GM12878 (cell line): ENCODE measurements at regions not wholly inside any gene's neighbourhood (a gene's known extent, or its start where the extent isn't known, plus 50 kb on each side); places are given as distances from the start of the nearest gene placed in this dataset.
"Not testable (repeated sequence)": the region's sequence is repeated elsewhere in the genome, so short reads cannot be mapped to it uniquely, and the experiment has no call there.

Experiments used
- ATAC-seq: fragments of 200-7000 bp; cut with Tn5 transposase; 3 replicates; pipeline ENCODE4 v1.9.1; 2020; ENCODE audit warnings: mild to moderate bottlenecking, moderate library complexity
- BruUV-seq: library from RNA; stranded (reverse); fragments of 400-500 nt; replicated peaks from 2 replicates; lab custom pipeline; 2021; lab: Mats Ljungman, UMichigan
- CTCF ChIA-PET: fragments of 300-600 bp; sonication (Branson Sonifier 250); formaldehyde crosslinking; extraction: SDS; loops from one replicate; lab custom pipeline; 2021; ENCODE audit warnings: inconsistent platforms; lab: Yijun Ruan, JAX
- POLR2A ChIA-PET: fragments of 350-600 bp; formaldehyde crosslinking; extraction: SDS; loops from one replicate; lab custom pipeline; 2021; ENCODE audit warnings: inconsistent platforms; lab: Charles Lee
- RAD21 ChIA-PET: fragments of 300-600 bp; sonication (Branson Sonifier 250); formaldehyde crosslinking; loops from one replicate; lab custom pipeline; 2023; ENCODE audit warnings: antibody characterized with exemption; ENCODE audit not compliant: unreplicated experiment; lab: Charles Lee
- SMC1A ChIA-PET: fragments of 300-600 bp; sonication (Branson Sonifier 250); formaldehyde crosslinking; loops from one replicate; lab custom pipeline; 2023; ENCODE audit not compliant: unreplicated experiment, uncharacterized antibody; lab: Charles Lee
- DNase-seq: peaks from one replicate; pipeline ENCODE4 v3.0.0-alpha.2; 2011; ENCODE audit warnings: low read depth, low spot score
- FAIRE-seq: peaks from 3 replicates; lab custom pipeline; 2011; peaks lifted over from hg19 to GRCh38; lab: Jason Lieb, UNC
- H2AFZ ChIP-seq: 2 replicates; pipeline ENCODE4 v1.6.0; 2011; ENCODE audit warnings: low read depth, low read length, control low read depth; ENCODE audit not compliant: control insufficient read depth
- H3K27ac ChIP-seq: 2 replicates; pipeline ENCODE4 v1.5.1; 2011; ENCODE audit warnings: control low read depth; ENCODE audit not compliant: control insufficient read depth, insufficient read depth
- H3K27me3 ChIP-seq, 2 experiments: replicated peaks in 1 of 2; 2 replicates each; pipeline versions ENCODE4 v1.6.0 to v1.6.1; 2011; ENCODE audit warnings: low read length in 1 of 2; ENCODE audit not compliant: control insufficient read depth in 2 of 2, insufficient read depth in 2 of 2
- H3K36me3 ChIP-seq, 2 experiments: 2 replicates each; pipeline ENCODE4 v1.5.1; 2011; ENCODE audit warnings: low read length in 1 of 2; ENCODE audit not compliant: control insufficient read depth in 2 of 2, insufficient read depth in 2 of 2
- H3K4me1 ChIP-seq: 2 replicates; pipeline ENCODE4 v1.6.1; 2011; ENCODE audit warnings: mild to moderate bottlenecking, low read length, moderate library complexity, mixed read lengths; ENCODE audit not compliant: control insufficient read depth, insufficient read depth
- H3K4me2 ChIP-seq: 2 replicates; pipeline ENCODE4 v1.6.0; 2011; ENCODE audit warnings: control low read depth; ENCODE audit not compliant: control insufficient read depth, insufficient read depth
- H3K4me3 ChIP-seq: fragments of 200-600 bp; sonication (generic); 2 replicates; pipeline ENCODE4 v1.5.1; 2016
- H3K79me2 ChIP-seq: 2 replicates; pipeline ENCODE4 v1.6.0; 2011; ENCODE audit warnings: low read length; ENCODE audit not compliant: control insufficient read depth, insufficient read depth
- H3K9ac ChIP-seq: 2 replicates; pipeline ENCODE4 v1.8.0; 2011; ENCODE audit warnings: low read length, control low read depth, mixed read lengths; ENCODE audit not compliant: control insufficient read depth, insufficient read depth
- H3K9me3 ChIP-seq: replicated peaks from 3 replicates; pipeline ENCODE4 v1.5.1; 2011; ENCODE audit warnings: mild to moderate bottlenecking, low read length; ENCODE audit not compliant: control insufficient read depth, insufficient read depth
- H4K20me1 ChIP-seq: 2 replicates; pipeline ENCODE4 v1.6.0; 2011; ENCODE audit not compliant: control insufficient read depth, insufficient read depth
- WGBS: methylation state at CpG from one replicate; pipeline ENCODE4 v1.1.6; 2016; ENCODE audit warnings: low lambda C conversion rate; ENCODE audit not compliant: insufficient replicate concordance, insufficient coverage; ENCODE audit errors: missing lambda C conversion rate; 5-methylcytosine and 5-hydroxymethylcytosine counted together
- in situ Hi-C: fragments of 300-500 bp; cut with MboI; formaldehyde crosslinking; loops from 9 replicates; pipeline ENCODE4 v1.14.3; 2018; ENCODE audit warnings: mixed read lengths
- intact Hi-C: fragments of 100-400 bp; cut with micrococcal nuclease; formaldehyde crosslinking; loops from one replicate; pipeline ENCODE4 v1.14.2; 2022; ENCODE audit not compliant: unreplicated experiment
- TF ChIP-seq, protein P1 (sequence below): fragments of 450-650 bp; formaldehyde crosslinking; IDR thresholded peaks from 2 replicates; pipeline ENCODE4 v1.5.0; 2022; ENCODE audit warnings: mild to moderate bottlenecking, missing genetic modification characterization

DNA sequence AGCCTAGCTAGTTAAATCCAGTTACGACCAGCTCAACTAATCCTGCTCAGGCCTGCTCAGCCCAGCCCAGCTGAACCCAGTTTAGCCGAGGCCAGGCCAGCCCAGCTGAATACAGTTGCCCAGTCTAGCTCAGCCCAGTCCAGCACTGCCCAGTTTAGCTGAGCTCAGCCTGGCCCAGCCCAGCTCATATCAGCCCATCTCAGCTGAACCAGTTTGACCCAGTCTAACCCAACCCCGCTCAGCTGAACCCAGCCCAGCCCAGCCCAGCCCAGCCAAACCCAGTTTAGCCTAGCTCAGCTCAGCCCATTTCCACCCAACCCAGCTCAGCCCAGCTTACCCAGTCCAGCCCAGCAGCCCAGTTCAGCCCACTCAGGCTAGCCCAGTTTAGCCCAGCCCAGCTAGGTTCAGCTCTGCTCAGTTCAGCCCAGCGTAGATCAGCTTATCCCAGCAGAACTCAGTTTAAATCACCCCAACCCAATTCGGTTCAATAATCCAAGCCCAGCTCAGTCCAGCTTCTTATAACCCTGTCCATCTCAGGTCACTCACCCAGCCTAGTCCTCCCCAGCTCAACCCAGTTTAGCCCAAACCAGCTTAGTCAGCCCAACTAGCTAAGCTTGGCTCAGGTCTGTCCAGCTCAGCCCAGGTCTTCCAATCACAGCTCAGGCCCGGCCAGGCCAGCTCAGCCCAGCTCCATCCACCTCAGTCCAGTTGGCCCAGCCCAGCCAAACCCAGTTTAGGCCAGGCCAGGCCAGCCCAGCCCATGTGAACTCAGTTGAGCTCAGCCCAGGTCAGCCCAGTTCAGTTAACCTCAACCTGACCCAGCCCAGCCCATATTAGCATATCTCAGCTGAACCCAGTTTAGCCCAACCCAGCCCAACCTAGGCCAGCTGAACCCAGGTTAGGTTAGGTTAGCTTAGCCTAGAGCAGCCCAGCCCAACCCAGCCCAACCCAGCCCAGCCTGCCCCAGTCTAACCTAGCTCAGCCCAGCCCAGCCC lies 76.7 kb downstream of the TMEM121 start (continued):
- TF ChIP-seq, protein P1, sequence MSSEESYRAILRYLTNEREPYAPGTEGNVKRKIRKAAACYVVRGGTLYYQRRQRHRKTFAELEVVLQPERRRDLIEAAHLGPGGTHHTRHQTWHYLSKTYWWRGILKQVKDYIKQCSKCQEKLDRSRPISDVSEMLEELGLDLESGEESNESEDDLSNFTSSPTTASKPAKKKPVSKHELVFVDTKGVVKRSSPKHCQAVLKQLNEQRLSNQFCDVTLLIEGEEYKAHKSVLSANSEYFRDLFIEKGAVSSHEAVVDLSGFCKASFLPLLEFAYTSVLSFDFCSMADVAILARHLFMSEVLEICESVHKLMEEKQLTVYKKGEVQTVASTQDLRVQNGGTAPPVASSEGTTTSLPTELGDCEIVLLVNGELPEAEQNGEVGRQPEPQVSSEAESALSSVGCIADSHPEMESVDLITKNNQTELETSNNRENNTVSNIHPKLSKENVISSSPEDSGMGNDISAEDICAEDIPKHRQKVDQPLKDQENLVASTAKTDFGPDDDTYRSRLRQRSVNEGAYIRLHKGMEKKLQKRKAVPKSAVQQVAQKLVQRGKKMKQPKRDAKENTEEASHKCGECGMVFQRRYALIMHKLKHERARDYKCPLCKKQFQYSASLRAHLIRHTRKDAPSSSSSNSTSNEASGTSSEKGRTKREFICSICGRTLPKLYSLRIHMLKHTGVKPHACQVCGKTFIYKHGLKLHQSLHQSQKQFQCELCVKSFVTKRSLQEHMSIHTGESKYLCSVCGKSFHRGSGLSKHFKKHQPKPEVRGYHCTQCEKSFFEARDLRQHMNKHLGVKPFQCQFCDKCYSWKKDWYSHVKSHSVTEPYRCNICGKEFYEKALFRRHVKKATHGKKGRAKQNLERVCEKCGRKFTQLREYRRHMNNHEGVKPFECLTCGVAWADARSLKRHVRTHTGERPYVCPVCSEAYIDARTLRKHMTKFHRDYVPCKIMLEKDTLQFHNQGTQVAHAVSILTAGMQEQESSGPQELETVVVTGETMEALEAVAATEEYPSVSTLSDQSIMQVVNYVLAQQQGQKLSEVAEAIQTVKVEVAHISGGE = no peak

DNA sequence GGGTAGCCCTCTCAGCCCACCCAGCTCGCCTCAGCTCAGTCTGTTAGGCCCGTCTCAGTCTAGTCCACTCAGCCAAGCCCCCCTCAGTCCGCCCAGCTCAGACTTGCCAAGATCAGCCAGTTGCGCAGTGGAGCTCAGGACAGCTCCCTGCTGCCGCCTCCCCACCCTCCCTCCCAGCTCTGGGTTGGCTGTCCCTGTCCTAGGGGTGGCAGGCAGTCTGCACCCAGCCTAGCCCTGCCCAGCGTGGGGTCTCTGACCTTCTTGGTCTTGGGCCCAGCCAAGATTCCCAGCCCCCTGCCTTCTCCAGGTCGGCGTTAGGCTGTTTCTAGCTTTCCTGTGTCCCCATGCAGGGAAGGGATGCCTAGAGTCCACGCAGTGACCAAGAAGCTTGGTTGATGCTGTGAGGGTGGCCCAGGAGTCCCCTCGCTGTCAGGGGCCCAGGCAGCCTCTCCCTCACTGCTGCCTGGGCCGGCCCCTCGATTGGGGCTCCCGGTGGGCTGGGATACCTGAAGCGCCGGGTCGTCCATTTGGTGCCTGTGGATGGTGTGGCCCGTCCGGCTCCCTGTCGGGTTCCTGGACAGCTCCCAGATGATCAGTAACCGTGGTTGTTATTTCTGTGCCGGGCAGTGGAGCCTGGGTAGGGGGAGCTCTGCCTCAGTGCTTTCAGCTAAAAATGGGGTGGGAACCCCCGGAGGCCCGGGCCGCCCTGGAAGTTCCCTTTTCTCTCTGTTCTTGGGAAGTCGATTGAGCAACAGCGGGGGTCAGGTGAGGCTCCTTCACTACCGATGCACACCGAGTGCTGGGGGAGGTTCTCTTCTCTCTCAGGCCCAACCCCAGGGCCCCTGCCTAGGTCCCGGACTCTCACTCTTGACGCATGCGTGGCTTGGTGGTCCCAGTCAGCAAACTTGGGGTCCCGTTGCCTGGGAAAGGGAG lies 78.4 kb downstream of the TMEM121 start:
- RAD21 ChIA-PET, POLR2A ChIA-PET, H4K20me1 ChIP-seq, CTCF ChIA-PET, H3K4me3 ChIP-seq, intact Hi-C loops, DNase-seq, H3K4me1 ChIP-seq, H3K79me2 ChIP-seq, H2AFZ ChIP-seq, FAIRE-seq, BruUV-seq, H3K27me3 ChIP-seq, H3K36me3 ChIP-seq, ATAC-seq, H3K4me2 ChIP-seq, H3K27ac ChIP-seq, H3K9me3 ChIP-seq, SMC1A ChIA-PET, H3K9ac ChIP-seq: not testable (repeated sequence)
- in situ Hi-C loops = loop anchor here (5.0 to 10.0 kb wide), 2 partner anchors 50 to 52 kb away; no protein-coding TSS in a partner anchor
- 40% methylated on average over 25 of the region's 32 CpGs for WGBS
